SK-N-SH (cell line): ENCODE measurements at regions not wholly inside any gene's neighbourhood (a gene's known extent, or its start where the extent isn't known, plus 50 kb on each side); places are given as distances from the start of the nearest gene placed in this dataset.

Experiments used
- CTCF ChIA-PET: fragments of 300-600, 350-600 bp; formaldehyde crosslinking; extraction: SDS; loops from one replicate; lab custom pipeline; 2021; lab: Yijun Ruan, JAX
- POLR2A ChIA-PET: fragments of 350-600 bp; sonication (Branson Sonifier 250); formaldehyde crosslinking; extraction: SDS; loops from one replicate; lab custom pipeline; 2020; ENCODE audit warnings: antibody characterized with exemption, inconsistent platforms; lab: Yijun Ruan, JAX
- DNase-seq: peaks from one replicate; pipeline ENCODE4 v3.0.0; 2012
- H2AFZ ChIP-seq: fragments of 200-600 bp; sonication (generic); 2 replicates; pipeline ENCODE4 v1.8.1; 2016; ENCODE audit warnings: antibody characterized with exemption, mild to moderate bottlenecking, low read depth
- H3F3A ChIP-seq: fragments of 200-600 bp; sonication (generic); replicated peaks from 2 replicates; pipeline ENCODE3; 2016; ENCODE audit warnings: antibody characterized with exemption, mild to moderate bottlenecking; ENCODE audit not compliant: insufficient read depth
- H3K27ac ChIP-seq, 2 experiments: fragments of 200-500 bp in 1 of 2; fragments of 200-600 bp in 1 of 2; sonication (Bioruptor generic) in 1 of 2; sonication (generic), shearing (Covaris generic) in 1 of 2; 2 replicates each; pipeline versions ENCODE4 v1.5.1 to v1.6.1; 2014 to 2016; ENCODE audit warnings: low read depth in 2 of 2, inconsistent platforms in 1 of 2, low read length in 1 of 2, mild to moderate bottlenecking in 1 of 2, mixed read lengths in 1 of 2
- H3K27me3 ChIP-seq: fragments of 200-600 bp; sonication (generic), shearing (Covaris generic); 2 replicates; pipeline ENCODE4 v1.6.1; 2016; ENCODE audit warnings: mixed run types; ENCODE audit not compliant: insufficient read depth
- H3K36me3 ChIP-seq, 2 experiments: fragments of 200-500 bp in 1 of 2; fragments of 200-600 bp in 1 of 2; sonication (Bioruptor generic) in 1 of 2; sonication (generic) in 1 of 2; replicated peaks in 1 of 2; 2 replicates each; pipeline versions ENCODE3 to v1.5.1; 2014 to 2016; ENCODE audit warnings: low read length in 1 of 2, mild to moderate bottlenecking in 1 of 2; ENCODE audit not compliant: insufficient read depth in 2 of 2, control insufficient read depth in 1 of 2
- H3K4me1 ChIP-seq, 2 experiments: fragments of 200-500 bp in 1 of 2; fragments of 200-600 bp in 1 of 2; sonication (Bioruptor generic) in 1 of 2; sonication (generic), shearing (Covaris generic) in 1 of 2; 2 replicates each; pipeline versions ENCODE4 v1.5.1 to v1.6.1; 2014 to 2016; ENCODE audit warnings: low read depth in 1 of 2, low read length in 1 of 2, mixed run types in 1 of 2; ENCODE audit not compliant: insufficient read depth in 2 of 2, control insufficient read depth in 1 of 2
- H3K4me2 ChIP-seq: fragments of 200-600 bp; sonication (generic), shearing (Covaris generic); 2 replicates; pipeline ENCODE4 v1.6.1; 2017; ENCODE audit warnings: mixed run types
- H3K4me3 ChIP-seq, 2 experiments: fragments of 200-500 bp in 1 of 2; fragments of 200-600 bp in 1 of 2; sonication (Bioruptor generic) in 1 of 2; sonication (generic), shearing (Covaris generic) in 1 of 2; 2 replicates each; pipeline versions ENCODE4 v1.5.1 to v1.8.1; 2014 to 2016; ENCODE audit warnings: low read depth in 2 of 2, inconsistent platforms in 1 of 2, low read length in 1 of 2, mild to moderate bottlenecking in 1 of 2, mixed read lengths in 1 of 2, moderate library complexity in 1 of 2
- H3K79me2 ChIP-seq: fragments of 200-600 bp; sonication (generic); 2 replicates; pipeline ENCODE4 v1.8.1; 2017; ENCODE audit warnings: mild to moderate bottlenecking; ENCODE audit not compliant: insufficient read depth
- H3K9ac ChIP-seq: fragments of 200-600 bp; sonication (generic); 2 replicates; pipeline ENCODE4 v1.6.1; 2017; ENCODE audit warnings: mixed run types
- H3K9me2 ChIP-seq: fragments of 200-600 bp; sonication (generic); 2 replicates; pipeline ENCODE4 v1.6.1; 2017; ENCODE audit warnings: mixed run types
- H3K9me3 ChIP-seq: fragments of 200-600 bp; sonication (generic); 2 replicates; pipeline ENCODE4 v1.6.1; 2017; ENCODE audit warnings: mixed run types, mild to moderate bottlenecking, moderate library complexity
- H4K20me1 ChIP-seq: fragments of 200-600 bp; sonication (generic); 2 replicates; pipeline ENCODE4 v1.6.1; 2017; ENCODE audit warnings: mild to moderate bottlenecking, mixed run types; ENCODE audit not compliant: insufficient read depth
- CHD2 ChIP-seq: fragments of 150-350 bp; IDR thresholded peaks from 2 replicates; pipeline ENCODE4 v1.6.1; 2018; ENCODE audit warnings: low read length; ENCODE audit not compliant: partially characterized antibody
- CTCF ChIP-seq: fragments of 200-600 bp; sonication (generic); IDR thresholded peaks from 2 replicates; pipeline ENCODE4 v1.6.1; 2017; ENCODE audit warnings: antibody characterized with exemption, mild to moderate bottlenecking, moderate library complexity
- ELF1 ChIP-seq: IDR thresholded peaks from 2 replicates; pipeline ENCODE4 v1.4.0; 2012
- EP300 ChIP-seq, 2 experiments: IDR thresholded peaks; 2 replicates each; pipeline versions ENCODE4 v1.4.0 to v1.6.1; 2012; ENCODE audit warnings: borderline replicate concordance in 1 of 2, low read depth in 1 of 2, low read length in 1 of 2
- PBX3 ChIP-seq: IDR thresholded peaks from 2 replicates; pipeline ENCODE4; 2012
- RAD21 ChIP-seq: IDR thresholded peaks from 2 replicates; pipeline ENCODE4 v1.6.1; 2012; ENCODE audit warnings: mild to moderate bottlenecking, low read length
- TCF12 ChIP-seq: IDR thresholded peaks from 2 replicates; pipeline ENCODE4 v1.4.0; 2012
- YY1 ChIP-seq: IDR thresholded peaks from 2 replicates; pipeline ENCODE4 v1.4.0; 2012; ENCODE audit warnings: low read depth, mild to moderate bottlenecking
- WGBS: methylation state at CpG from one replicate; pipeline ENCODE4 v1.1.6; 2017; ENCODE audit warnings: low lambda C conversion rate; 5-methylcytosine and 5-hydroxymethylcytosine counted together
- TF ChIP-seq, protein P1 (sequence below): IDR thresholded peaks from 2 replicates; pipeline ENCODE4 v1.4.0; 2012; ENCODE audit warnings: low read depth, borderline replicate concordance
- TF ChIP-seq, protein P2 (sequence below): IDR thresholded peaks from 2 replicates; pipeline ENCODE4 v1.4.0; 2012; ENCODE audit warnings: low read depth
- TF ChIP-seq, protein P3 (sequence below): fragments of 150-350 bp; IDR thresholded peaks from 2 replicates; pipeline ENCODE4 v1.6.1; 2017; ENCODE audit warnings: antibody characterized with exemption, low read length, low read depth, borderline replicate concordance

- no peaks in the 10 kb centered on the region for H3K27me3 ChIP-seq
- peak overlapping the region; percentile 58; the same call in 1 of the 2 replicates for H2AFZ ChIP-seq
- no peak overlapping the region for H3K4me3 ChIP-seq
- H3F3A ChIP-seq, result no peaks in the 10 kb centered on the region
- H3K9me3 ChIP-seq, result no peaks in the 10 kb centered on the region
- DNase-seq, result no peak
- no peaks in the 10 kb centered on the region for H4K20me1 ChIP-seq
- H3K4me2 ChIP-seq, result no peak overlapping the region
- H3K36me3 ChIP-seq, result no peaks in the 10 kb centered on the region
- POLR2A ChIA-PET, result no interaction called here
- no peak for TF ChIP-seq PBX3
- no peaks in the 10 kb centered on the region; a peak in 1 of 4 replicates for H3K4me1 ChIP-seq
- CTCF ChIA-PET, result no interaction called here
- no peaks in the 10 kb centered on the region for H3K79me2 ChIP-seq
- WGBS, result 25% methylated on average over 4 of the region's 4 CpGs
- peak overlapping the region in 1 of 2 experiments; percentile 17; a peak in 1 of 4 replicates for H3K27ac ChIP-seq
- H3K9ac ChIP-seq, result no peak overlapping the region
- H3K9me2 ChIP-seq, result no peaks in the 10 kb centered on the region
These were observed 582.4 kb upstream of the ADGRL3 start for GRCh38 chr4:60617731-60618130.

DNA sequence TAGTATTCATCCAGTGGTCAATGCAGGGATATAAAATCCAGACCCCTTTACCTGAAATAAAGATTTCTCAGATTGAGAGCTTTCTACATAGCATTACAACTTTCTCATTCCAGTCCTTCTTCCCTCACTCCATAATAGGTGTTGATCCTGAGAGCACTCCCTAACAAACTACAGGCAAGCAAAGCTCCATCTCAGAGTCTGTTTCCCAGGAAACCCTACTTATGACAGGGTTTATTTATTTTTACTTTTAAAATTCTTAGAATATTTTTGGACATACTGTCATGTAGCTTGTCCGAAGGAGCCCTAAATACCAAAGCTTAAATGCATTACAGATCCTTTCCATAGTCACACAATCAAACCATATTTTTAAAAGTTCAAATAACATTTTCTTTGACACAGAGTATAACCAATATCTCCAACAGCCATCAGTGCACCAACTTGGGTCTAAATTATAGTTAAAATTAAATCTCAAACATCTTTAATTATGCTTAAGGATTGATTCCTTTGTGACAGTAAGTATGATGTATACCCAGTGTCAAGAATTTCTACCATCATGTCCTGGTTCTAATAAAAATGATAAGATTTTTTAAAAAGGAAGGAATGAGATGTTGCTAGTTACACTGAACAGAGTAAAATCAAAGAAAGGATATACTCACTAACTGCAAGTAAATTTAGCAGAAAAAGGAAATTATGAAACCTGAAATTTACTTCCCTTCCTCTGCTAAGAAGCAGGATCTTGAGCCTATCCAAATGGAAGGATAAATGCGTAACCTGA is 580.4 kb upstream of the ADGRL3 start:
- 22% methylated on average over 2 of the region's 2 CpGs for WGBS
- Histone ChIP-seq H3K79me2 (no peaks in the 10 kb centered on the region), H3K27me3 (no peaks in the 10 kb centered on the region), H3K27ac (peak overlapping the region; percentile 43 to 67; a peak in 3 of 4 replicates), H3K36me3 (no peaks in the 10 kb centered on the region), H3F3A (no peaks in the 10 kb centered on the region), H4K20me1 (no peaks in the 10 kb centered on the region), H3K4me2 (peak overlapping the region; percentile 29; the same call in 1 of the 2 replicates), H3K4me3 (no peak overlapping the region), H3K9ac (peak overlapping the region; percentile 7; the same call in 1 of the 2 replicates), H3K9me3 (no peaks in the 10 kb centered on the region), H2AFZ (peak overlapping the region; percentile 43; the same call in 1 of the 2 replicates), H3K9me2 (no peaks in the 10 kb centered on the region), H3K4me1 (no peaks in the 10 kb centered on the region; a peak in 1 of 4 replicates)
- ChIA-PET CTCF (no interaction called here), POLR2A (no interaction called here)
- no peak for DNase-seq
- no peak for TF ChIP-seq EP300 (IDR thresholded peaks at IDR 0.05; ENCODE audit: borderline replicate concordance in 1 of 2, low read depth in 1 of 2, low read length in 1 of 2)
- TF ChIP-seq, protein P1, sequence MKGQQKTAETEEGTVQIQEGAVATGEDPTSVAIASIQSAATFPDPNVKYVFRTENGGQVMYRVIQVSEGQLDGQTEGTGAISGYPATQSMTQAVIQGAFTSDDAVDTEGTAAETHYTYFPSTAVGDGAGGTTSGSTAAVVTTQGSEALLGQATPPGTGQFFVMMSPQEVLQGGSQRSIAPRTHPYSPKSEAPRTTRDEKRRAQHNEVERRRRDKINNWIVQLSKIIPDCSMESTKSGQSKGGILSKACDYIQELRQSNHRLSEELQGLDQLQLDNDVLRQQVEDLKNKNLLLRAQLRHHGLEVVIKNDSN, result no peak
- TF ChIP-seq, protein P2, sequence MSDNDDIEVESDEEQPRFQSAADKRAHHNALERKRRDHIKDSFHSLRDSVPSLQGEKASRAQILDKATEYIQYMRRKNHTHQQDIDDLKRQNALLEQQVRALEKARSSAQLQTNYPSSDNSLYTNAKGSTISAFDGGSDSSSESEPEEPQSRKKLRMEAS, result no peak
- no peak for TF ChIP-seq RAD21

GRCh38 chr4:60637976-60638375 is 562.1 kb upstream of the ADGRL3 start:
- Histone ChIP-seq H3K4me1 (no peaks in the 10 kb centered on the region), H4K20me1 (no peaks in the 10 kb centered on the region), H3K4me3 (no peak overlapping the region), H3K27ac (no peak overlapping the region), H3K9me2 (no peaks in the 10 kb centered on the region), H3K9me3 (peaks cover 4% of the 10 kb centered on the region; the same call in 1 of the 2 replicates), H2AFZ (no peak overlapping the region), H3K79me2 (no peaks in the 10 kb centered on the region), H3K9ac (no peak overlapping the region), H3K27me3 (no peaks in the 10 kb centered on the region), H3F3A (no peaks in the 10 kb centered on the region), H3K36me3 (no peaks in the 10 kb centered on the region), H3K4me2 (no peak overlapping the region)
- ChIA-PET CTCF (no interaction called here), POLR2A (no interaction called here)
- TF ChIP-seq, protein P3, sequence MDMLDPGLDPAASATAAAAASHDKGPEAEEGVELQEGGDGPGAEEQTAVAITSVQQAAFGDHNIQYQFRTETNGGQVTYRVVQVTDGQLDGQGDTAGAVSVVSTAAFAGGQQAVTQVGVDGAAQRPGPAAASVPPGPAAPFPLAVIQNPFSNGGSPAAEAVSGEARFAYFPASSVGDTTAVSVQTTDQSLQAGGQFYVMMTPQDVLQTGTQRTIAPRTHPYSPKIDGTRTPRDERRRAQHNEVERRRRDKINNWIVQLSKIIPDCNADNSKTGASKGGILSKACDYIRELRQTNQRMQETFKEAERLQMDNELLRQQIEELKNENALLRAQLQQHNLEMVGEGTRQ, result no peak
- TF ChIP-seq, protein P2, result no peak
- TF ChIP-seq YY1 (no peak), CHD2 (no peak), TCF12 (no peak), PBX3 (no peak), CTCF (no peak), ELF1 (no peak)
- no peak for DNase-seq
- 7% methylated on average over 2 of the region's 2 CpGs for WGBS
